IMR-90 (cell line): ENCODE measurements at regions not wholly inside any gene's neighbourhood (a gene's known extent, or its start where the extent isn't known, plus 50 kb on each side); places are given as distances from the start of the nearest gene placed in this dataset.

Experiments used
- ATAC-seq: fragments of 200-7000 bp; cut with Tn5 transposase; 2 replicates; pipeline ENCODE4 v1.9.1; 2020; ENCODE audit warnings: low read depth, mild to moderate bottlenecking, moderate library complexity
- BruUV-seq: library from RNA; stranded (reverse); fragments of 400-500 nt; replicated peaks from 2 replicates; lab custom pipeline; 2021; lab: Mats Ljungman, UMichigan
- CTCF ChIA-PET: fragments of 300-600 bp; formaldehyde crosslinking; extraction: SDS; loops from one replicate; lab custom pipeline; 2021; ENCODE audit warnings: antibody characterized with exemption; lab: Yijun Ruan, JAX
- POLR2A ChIA-PET: fragments of 300-600 bp; sonication (Branson Sonifier 250); formaldehyde crosslinking; loops from one replicate; lab custom pipeline; 2022; ENCODE audit warnings: antibody characterized with exemption; ENCODE audit not compliant: unreplicated experiment; lab: Charles Lee
- DNase-seq: peaks from one replicate; pipeline ENCODE4 v3.0.0; 2013
- H2AFZ ChIP-seq: replicated peaks from 2 replicates; pipeline ENCODE3; 2013; ENCODE audit warnings: low read length, mild to moderate bottlenecking; ENCODE audit not compliant: poor library complexity
- H2AK5ac ChIP-seq: 2 replicates; pipeline ENCODE4 v1.6.1; 2013; ENCODE audit warnings: low read depth, low read length, inconsistent platforms
- H2AK9ac ChIP-seq: replicated peaks from 2 replicates; pipeline ENCODE3; 2013; ENCODE audit warnings: mild to moderate bottlenecking, low read depth, low read length, moderate library complexity; ENCODE audit not compliant: poor library complexity
- H2BK120ac ChIP-seq: 2 replicates; pipeline ENCODE4 v1.6.1; 2013; ENCODE audit warnings: low read depth, low read length, inconsistent platforms
- H2BK15ac ChIP-seq: 3 replicates; pipeline ENCODE4 v1.6.1; 2013; ENCODE audit warnings: low read depth, low read length, inconsistent platforms
- H2BK20ac ChIP-seq: 2 replicates; pipeline ENCODE4 v1.6.1; 2013; ENCODE audit warnings: low read depth, mild to moderate bottlenecking, inconsistent platforms, low read length, moderate library complexity
- H2BK5ac ChIP-seq: 2 replicates; pipeline ENCODE4 v1.6.1; 2013; ENCODE audit warnings: mild to moderate bottlenecking, low read depth, low read length, inconsistent platforms; ENCODE audit not compliant: poor library complexity, severe bottlenecking
- H3K14ac ChIP-seq: replicated peaks from 2 replicates; pipeline ENCODE4 v1.6.1; 2013; ENCODE audit warnings: low read depth, low read length, inconsistent platforms
- H3K18ac ChIP-seq: 2 replicates; pipeline ENCODE4 v1.6.1; 2013; ENCODE audit warnings: low read depth, low read length, control low read depth
- H3K23ac ChIP-seq: 2 replicates; pipeline ENCODE4 v1.6.1; 2013; ENCODE audit warnings: low read depth, low read length, inconsistent platforms
- H3K27ac ChIP-seq: 2 replicates; pipeline ENCODE4 v1.5.1; 2013; ENCODE audit warnings: mild to moderate bottlenecking, control low read depth, low read length; ENCODE audit not compliant: insufficient read depth
- H3K27me3 ChIP-seq: 2 replicates; pipeline ENCODE4 v1.6.1; 2013; ENCODE audit warnings: low read length; ENCODE audit not compliant: control insufficient read depth, insufficient read depth
- H3K36me3 ChIP-seq: 2 replicates; pipeline ENCODE4 v1.6.1; 2013; ENCODE audit warnings: low read length, mixed read lengths; ENCODE audit not compliant: control insufficient read depth, insufficient read depth
- H3K4ac ChIP-seq: 2 replicates; pipeline ENCODE4 v1.6.1; 2013; ENCODE audit warnings: low read depth, low read length, inconsistent platforms
- H3K4me1 ChIP-seq: 2 replicates; pipeline ENCODE4 v1.6.1; 2013; ENCODE audit warnings: low read length, mixed read lengths; ENCODE audit not compliant: control insufficient read depth, insufficient read depth
- H3K4me2 ChIP-seq: 2 replicates; pipeline ENCODE4 v1.6.1; 2013; ENCODE audit warnings: low read depth, mild to moderate bottlenecking, control low read depth, low read length, moderate library complexity
- H3K4me3 ChIP-seq: 2 replicates; pipeline ENCODE4 v1.5.1; 2013; ENCODE audit warnings: low read depth, mild to moderate bottlenecking, control low read depth, low read length, moderate library complexity; ENCODE audit not compliant: insufficient read depth
- H3K56ac ChIP-seq: 2 replicates; pipeline ENCODE4 v1.6.1; 2013; ENCODE audit warnings: low read length, inconsistent platforms; ENCODE audit not compliant: insufficient read depth; ENCODE audit errors: extremely low read depth
- H3K79me1 ChIP-seq, 2 experiments: 2 replicates each; pipeline ENCODE4 v1.6.1; 2013; ENCODE audit warnings: low read length in 2 of 2, inconsistent platforms in 1 of 2, low read depth in 1 of 2
- H3K9ac ChIP-seq: 2 replicates; pipeline ENCODE4 v1.6.1; 2013; ENCODE audit warnings: low read depth, low read length, control low read depth
- H3K9me1 ChIP-seq: 2 replicates; pipeline ENCODE4 v1.6.1; 2013; ENCODE audit warnings: low read length, inconsistent platforms; ENCODE audit not compliant: insufficient read depth
- H3K9me3 ChIP-seq: 2 replicates; pipeline ENCODE4 v1.6.1; 2013; ENCODE audit warnings: low read length; ENCODE audit not compliant: control insufficient read depth, insufficient read depth
- H4K20me1 ChIP-seq: 2 replicates; pipeline ENCODE4 v1.6.1; 2013; ENCODE audit warnings: low read length, inconsistent platforms; ENCODE audit not compliant: insufficient read depth
- H4K5ac ChIP-seq: 2 replicates; pipeline ENCODE4 v1.6.1; 2013; ENCODE audit warnings: mild to moderate bottlenecking, low read depth, low read length, control low read depth
- H4K8ac ChIP-seq, 2 experiments: 2 replicates each; pipeline ENCODE4 v1.6.1; 2013; ENCODE audit warnings: low read depth in 2 of 2, low read length in 2 of 2, control low read depth in 1 of 2, inconsistent platforms in 1 of 2
- H4K91ac ChIP-seq: 2 replicates; pipeline ENCODE4 v1.6.1; 2013; ENCODE audit warnings: low read depth, low read length, inconsistent platforms; ENCODE audit not compliant: insufficient read depth
- BHLHE40 ChIP-seq: fragments of 150-350 bp; IDR thresholded peaks from 2 replicates; pipeline ENCODE4 v1.6.1; 2016; ENCODE audit warnings: mild to moderate bottlenecking, low read depth, low read length
- CEBPB ChIP-seq: IDR thresholded peaks from 2 replicates; pipeline ENCODE4 v1.6.1; 2012; ENCODE audit warnings: low read depth, low read length, improper control_type of control experiment
- CTCF ChIP-seq: conservative IDR thresholded peaks from 2 replicates; pipeline ENCODE4 v1.5.1; 2012; ENCODE audit warnings: mild to moderate bottlenecking, low read depth, low read length, improper control_type of control experiment
- FOS ChIP-seq: fragments of 150-350 bp; IDR thresholded peaks from 2 replicates; pipeline ENCODE4 v1.6.1; 2016; ENCODE audit warnings: low read depth, low read length
- MAFK ChIP-seq: IDR thresholded peaks from 2 replicates; pipeline ENCODE4 v1.6.1; 2012; ENCODE audit warnings: low read depth, low read length, improper control_type of control experiment
- RAD21 ChIP-seq: IDR thresholded peaks from 2 replicates; pipeline ENCODE4 v1.6.1; 2012; ENCODE audit warnings: low read length, improper control_type of control experiment
- WGBS, 2 experiments: methylation state at CpG; one replicate each; pipeline versions ENCODE4 v1.1.5 to v1.1.7; 2013; ENCODE audit warnings: missing lambda C conversion rate in 2 of 2; ENCODE audit not compliant: insufficient read length in 1 of 2; ENCODE audit errors: extremely low coverage in 2 of 2; 5-methylcytosine and 5-hydroxymethylcytosine counted together
- dilution Hi-C: fragments of 300-500 bp; cut with HindIII; formaldehyde crosslinking; loops from one replicate; pipeline ENCODE4 v1.14.3; 2018; ENCODE audit warnings: low sequenced_read_pairs; ENCODE audit not compliant: unreplicated experiment
- in situ Hi-C: fragments of 300-500 bp; cut with MboI; formaldehyde crosslinking; loops from 3 replicates; pipeline ENCODE4 v1.14.3; 2019; ENCODE audit warnings: low sequenced_read_pairs, inconsistent platforms, mixed read lengths
- intact Hi-C: fragments of 100-400 bp; cut with micrococcal nuclease; formaldehyde crosslinking; loops from 2 replicates; pipeline ENCODE4 v1.10.0; 2022

- Histone ChIP-seq H3K4me2 (no peak overlapping the region), H4K5ac (no peak overlapping the region), H3K4ac (peak overlapping the region; percentile 75; the same call in 1 of the 2 replicates), H2AK9ac (no peak overlapping the region), H3K27me3 (no peaks in the 10 kb centered on the region), H3K14ac (no peak overlapping the region; the same call in 1 of the 2 replicates), H4K8ac (peak overlapping the region in 1 of 2 experiments; percentile 81; a peak in 2 of 4 replicates), H3K56ac (no peak overlapping the region), H2BK120ac (peak overlapping the region; percentile 65), H2AK5ac (peak overlapping the region; percentile 12; the same call in 1 of the 2 replicates), H3K9ac (no peak overlapping the region), H3K27ac (no peak overlapping the region), H2AFZ (no peak overlapping the region), H2BK15ac (0 out of 3 replicates have a peak overlapping the region, but pooled peaks have one; percentile 3), H3K9me1 (no peaks in the 10 kb centered on the region), H4K20me1 (no peaks in the 10 kb centered on the region), H3K79me1 (no peaks in the 10 kb centered on the region), H4K91ac (peak overlapping the region; percentile 58; the same call in 1 of the 2 replicates), H3K36me3 (no peaks in the 10 kb centered on the region), H2BK5ac (peak overlapping the region; percentile 73), H3K4me1 (peaks cover 5% of the 10 kb centered on the region; the same call in 1 of the 2 replicates), H3K23ac (0 out of 2 replicates have a peak overlapping the region, but pooled peaks have one; percentile 48), H3K18ac (no peak overlapping the region; the same call in 1 of the 2 replicates), H3K9me3 (no peaks in the 10 kb centered on the region), H2BK20ac (peak overlapping the region; percentile 86), H3K4me3 (no peak overlapping the region)
- no CpG with 5 or more reads among the region's 5 CpGs for WGBS, 2 experiments
- dilution Hi-C loops (no loop called here), intact Hi-C loops (loop anchor here (2.0 to 10.0 kb wide), 5 partner anchors 101 to 1019 kb away; partner anchors contain the start of gene DUSP10), in situ Hi-C loops (loop anchor here (5.0 to 10.0 kb wide), 3 partner anchors 173 to 623 kb away; no protein-coding TSS in a partner anchor)
- TF ChIP-seq MAFK (peak; percentile 45; the same call in 1 of the 2 replicates), RAD21 (no peak), FOS (peak; percentile 56), CEBPB (peak; percentile 94), CTCF (no peak), BHLHE40 (peak; percentile 8; the same call in 1 of the 2 replicates)
- ATAC-seq (peak; percentile 28; the same call in 1 of the 2 replicates), DNase-seq (peak; percentile 90)
- BruUV-seq = no TSS peak
- ChIA-PET POLR2A (no interaction called here), CTCF (no interaction called here)
Measured at GRCh38 chr1:221437926-221438325, 304.0 kb downstream of the DUSP10 start.
